Fibroblast of lung (primary cell): ENCODE measurements at regions not wholly inside any gene's neighbourhood (a gene's known extent, or its start where the extent isn't known, plus 50 kb on each side); places are given as distances from the start of the nearest gene placed in this dataset.

Experiments used
- DNase-seq, 2 donors: peaks; one replicate each; pipeline versions ENCODE4 v3.0.0 to v3.0.0-alpha.2; 2010; ENCODE audit warnings: low read depth in 2 of 2
- H2AFZ ChIP-seq: 2 replicates; pipeline ENCODE4 v1.5.1; 2012; ENCODE audit warnings: low read length, control low read depth, inconsistent platforms
- H3K27ac ChIP-seq: 2 replicates; pipeline ENCODE4 v1.5.1; 2011; ENCODE audit warnings: low read length, control low read depth; ENCODE audit not compliant: insufficient read depth
- H3K27me3 ChIP-seq: 2 replicates; pipeline ENCODE4 v1.5.1; 2011; ENCODE audit warnings: mild to moderate bottlenecking, low read length; ENCODE audit not compliant: control insufficient read depth, insufficient read depth
- H3K36me3 ChIP-seq: 2 replicates; pipeline ENCODE4 v1.5.1; 2011; ENCODE audit warnings: low read length; ENCODE audit not compliant: control insufficient read depth, insufficient read depth
- H3K4me1 ChIP-seq: 2 replicates; pipeline ENCODE4 v1.5.1; 2011; ENCODE audit warnings: low read length; ENCODE audit not compliant: control insufficient read depth, insufficient read depth; ENCODE audit errors: extremely low read depth
- H3K4me2 ChIP-seq: 2 replicates; pipeline ENCODE4 v1.5.1; 2011; ENCODE audit warnings: low read length, control low read depth; ENCODE audit not compliant: insufficient read depth; ENCODE audit errors: extremely low read depth
- H3K4me3 ChIP-seq, 4 experiments: fragments of 200-600 bp in 1 of 4; sonication (generic) in 1 of 4; replicated peaks in 1 of 4; 2 replicates each; pipeline ENCODE4 v1.5.1; 2011 to 2016; ENCODE audit warnings: low read length in 4 of 4, low read depth in 3 of 4, mild to moderate bottlenecking in 3 of 4, control low read depth in 2 of 4, inconsistent platforms in 1 of 4, mixed read lengths in 1 of 4; ENCODE audit not compliant: insufficient read depth in 1 of 4; ENCODE audit errors: control extremely low read depth in 1 of 4
- H3K79me2 ChIP-seq: 2 replicates; pipeline ENCODE4 v1.5.1; 2012; ENCODE audit warnings: mild to moderate bottlenecking, low read length, inconsistent platforms; ENCODE audit not compliant: control insufficient read depth, insufficient read depth
- H3K9ac ChIP-seq: 2 replicates; pipeline ENCODE4 v1.5.1; 2011; ENCODE audit warnings: mild to moderate bottlenecking, low read length, control low read depth; ENCODE audit not compliant: insufficient read depth
- H3K9me3 ChIP-seq: 2 replicates; pipeline ENCODE4 v1.5.1; 2012; ENCODE audit warnings: low read depth, low read length; ENCODE audit not compliant: control insufficient read depth, insufficient read depth
- H4K20me1 ChIP-seq: 2 replicates; pipeline ENCODE4 v1.5.1; 2011; ENCODE audit warnings: low read length; ENCODE audit not compliant: control insufficient read depth, insufficient read depth; ENCODE audit errors: extremely low read depth
- CTCF ChIP-seq, 2 donors: IDR thresholded peaks in 1 of 2; conservative IDR thresholded peaks in 1 of 2; 1 replicate in 1 of 2; 2 replicates in 1 of 2; pipeline ENCODE4 v1.5.1; 2011 to 2012; ENCODE audit warnings: low read length in 2 of 2, control low read depth in 1 of 2, inconsistent platforms in 1 of 2, low read depth in 1 of 2, mild to moderate bottlenecking in 1 of 2
- EZH2 ChIP-seq: IDR thresholded peaks from 2 replicates; pipeline ENCODE4 v1.5.1; 2012; ENCODE audit warnings: low read length, control low read depth, mild to moderate bottlenecking; ENCODE audit errors: missing control alignments

GRCh38 chr1:79124756-79125155 lies 118.2 kb upstream of the ADGRL4 start:
- Histone ChIP-seq H3K36me3 (no peaks in the 10 kb centered on the region), H2AFZ (no peak overlapping the region), H3K27ac (no peak overlapping the region), H3K4me1 (no peaks in the 10 kb centered on the region), H3K27me3 (no peaks in the 10 kb centered on the region), H3K9me3 (no peaks in the 10 kb centered on the region), H3K79me2 (no peaks in the 10 kb centered on the region), H3K9ac (no peak overlapping the region), H4K20me1 (no peaks in the 10 kb centered on the region), H3K4me2 (no peak overlapping the region), H3K4me3 (no peak overlapping the region)
- DNase-seq, result peak in 1 of 2 donors; percentile 16
- no peak for TF ChIP-seq EZH2
- TF ChIP-seq CTCF (conservative IDR thresholded peaks at IDR 0.05 in 1 of 2, IDR thresholded peaks at IDR 0.05 in 1 of 2; ENCODE audit: low read depth in 1 of 2, low read length in 2 of 2), result no peak

- H3K27me3 ChIP-seq, result no peaks in the 10 kb centered on the region
Observed at GRCh38 chr1:79122521-79122920, 116.0 kb upstream of the ADGRL4 start.

GRCh38 chr1:79117376-79117775 lies 110.8 kb upstream of the ADGRL4 start:
- Histone ChIP-seq H4K20me1 (no peaks in the 10 kb centered on the region), H3K4me1 (no peaks in the 10 kb centered on the region), H3K9me3 (no peaks in the 10 kb centered on the region), H3K9ac (no peak overlapping the region), H3K36me3 (no peaks in the 10 kb centered on the region), H3K27ac (no peak overlapping the region), H3K79me2 (no peaks in the 10 kb centered on the region), H2AFZ (no peak overlapping the region), H3K4me2 (no peak overlapping the region), H3K27me3 (no peaks in the 10 kb centered on the region), H3K4me3 (no peak overlapping the region)
- peak; percentile 35 to 58 for DNase-seq
- TF ChIP-seq EZH2, result no peak
- TF ChIP-seq CTCF (conservative IDR thresholded peaks at IDR 0.05 in 1 of 2, IDR thresholded peaks at IDR 0.05 in 1 of 2; ENCODE audit: low read depth in 1 of 2, low read length in 2 of 2), result no peak

More at GRCh38 chr1:79122521-79122920, 116.0 kb upstream of the ADGRL4 start:
- TF ChIP-seq EZH2, result no peak
- TF ChIP-seq CTCF (conservative IDR thresholded peaks at IDR 0.05 in 1 of 2, IDR thresholded peaks at IDR 0.05 in 1 of 2; ENCODE audit: low read depth in 1 of 2, low read length in 2 of 2), result no peak
- Histone ChIP-seq H3K9me3 (no peaks in the 10 kb centered on the region), H3K36me3 (no peaks in the 10 kb centered on the region), H3K4me1 (no peaks in the 10 kb centered on the region), H3K9ac (no peak overlapping the region), H3K79me2 (no peaks in the 10 kb centered on the region), H3K4me2 (no peak overlapping the region), H3K27ac (no peak overlapping the region), H4K20me1 (no peaks in the 10 kb centered on the region), H2AFZ (no peak overlapping the region), H3K4me3 (no peak overlapping the region)
- DNase-seq, result no peak
